ENCODE measurements at regions not wholly inside any gene's neighbourhood (a gene's known extent, or its start where the extent isn't known, plus 50 kb on each side); places are given as distances from the start of the nearest gene placed in this dataset.

DNA sequence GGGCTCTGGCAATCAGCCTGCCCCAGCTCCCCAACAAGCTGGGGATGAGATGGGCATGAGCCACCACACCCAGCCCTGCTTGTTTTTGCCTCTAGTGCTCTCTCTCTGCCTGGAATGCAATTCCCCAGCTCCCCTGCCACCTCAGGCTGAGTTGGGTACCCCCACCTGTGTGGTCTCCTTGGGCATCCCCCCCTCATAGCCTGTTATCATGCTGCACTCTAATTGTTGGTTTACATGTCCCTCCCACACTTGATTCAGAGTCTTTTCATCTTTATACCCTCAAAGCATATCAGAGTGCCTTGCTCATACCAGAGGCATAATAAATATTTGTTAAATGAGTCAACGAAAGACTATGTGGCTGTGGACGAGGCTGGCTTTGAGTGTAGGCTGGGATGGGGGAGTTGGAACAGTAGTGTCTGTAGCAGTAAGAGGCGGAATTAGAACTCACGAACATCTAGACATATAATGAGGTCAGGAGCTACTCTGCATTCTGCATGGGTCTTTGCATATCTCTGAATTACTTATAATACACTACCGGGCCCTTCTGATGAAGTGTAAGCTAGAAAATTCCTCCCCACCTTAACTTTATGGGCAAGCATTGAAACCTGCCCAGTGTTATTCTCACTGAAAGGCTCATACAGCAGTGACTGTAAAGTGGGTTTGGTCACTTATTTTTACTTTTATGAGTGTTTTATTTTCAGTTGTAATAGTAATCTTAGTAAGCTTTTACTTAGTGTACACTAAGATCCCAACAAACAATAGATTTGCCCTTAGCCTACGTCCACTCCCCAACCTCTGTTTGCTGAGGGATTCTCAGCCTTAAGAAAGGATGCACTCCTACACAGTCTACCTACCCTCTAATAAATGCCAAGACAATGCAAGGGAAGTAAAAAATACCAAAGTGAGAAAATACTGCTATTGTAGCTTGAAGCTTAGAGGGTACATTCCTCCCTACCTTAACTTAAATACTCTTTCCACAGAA, 58.7 kb downstream of the EDN1 start:
- Histone ChIP-seq H4K5ac (ENCODE audit: insufficient read length, low read depth, low read length) (no peak overlapping the region), H3K4me2 (ENCODE audit: insufficient read depth in 1 of 2, low read depth in 2 of 2, low read length in 2 of 2) (no peak overlapping the region), H3K27ac (ENCODE audit: low read depth, low read length) (no peak overlapping the region), H3K27me3 (replicated peaks in 1 of 4; ENCODE audit: control insufficient read depth in 3 of 4, extremely low read depth in 1 of 4, insufficient read depth in 3 of 4, low read length in 3 of 4) (no peaks in the 10 kb centered on the region), H4K8ac (ENCODE audit: extremely low read depth, insufficient read depth, low read length) (no peak overlapping the region), H2BK5ac (ENCODE audit: low read depth, low read length) (no peak overlapping the region), H3K14ac (ENCODE audit: insufficient read length) (no peak overlapping the region), H3K9ac (replicated peaks in 1 of 4; ENCODE audit: extremely low read depth in 1 of 4, low read depth in 3 of 4, low read length in 3 of 4) (no peak overlapping the region), H2BK20ac (ENCODE audit: low read length) (0 out of 2 replicates have a peak overlapping the region, but pooled peaks have one; percentile 72), H3K56ac (replicated peaks; ENCODE audit: insufficient read length, low read depth, low read length) (no peak overlapping the region), H3K79me2 (ENCODE audit: control insufficient read depth in 1 of 2, insufficient read depth in 2 of 2, low read length in 2 of 2) (no peaks in the 10 kb centered on the region), H3K4me3 (ENCODE audit: extremely low read depth in 1 of 4, insufficient read depth in 2 of 4, low read depth in 3 of 4, low read length in 4 of 4) (no peak overlapping the region), H3K4ac (replicated peaks; ENCODE audit: insufficient read length, low read depth, low read length) (no peak overlapping the region), H2BK15ac (ENCODE audit: low read length) (no peak overlapping the region), H3K36me3 (ENCODE audit: control insufficient read depth in 2 of 4, insufficient read depth in 4 of 4, low read length in 3 of 4) (peaks cover 0 to 4% (median 0%) of the 10 kb centered on the region in 4 experiments; a peak in 1 of 8 replicates), H4K20me1 (replicated peaks in 1 of 2; ENCODE audit: control insufficient read depth in 1 of 2, insufficient read depth in 2 of 2, low read length in 2 of 2) (no peaks in the 10 kb centered on the region), H2AK5ac (ENCODE audit: low read depth, low read length) (no peak overlapping the region), H3K18ac (ENCODE audit: extremely low read depth, low read length) (no peak overlapping the region), H3K4me1 (replicated peaks in 1 of 4; ENCODE audit: control insufficient read depth in 3 of 4, insufficient read depth in 4 of 4, low read length in 3 of 4) (no peaks in the 10 kb centered on the region), H3K23ac (ENCODE audit: insufficient read length) (no peak overlapping the region), H3K23me2 (ENCODE audit: low read depth, low read length) (no peaks in the 10 kb centered on the region), H4K91ac (replicated peaks; ENCODE audit: insufficient read length, low read length) (no peak overlapping the region), H3K79me1 (ENCODE audit: low read depth, low read length) (no peaks in the 10 kb centered on the region), H2BK120ac (replicated peaks; ENCODE audit: low read depth, low read length) (no peak overlapping the region), H2AFZ (ENCODE audit: low read length) (no peak overlapping the region), H3K9me3 (ENCODE audit: insufficient read depth in 2 of 2, low read depth in 1 of 2, low read length in 1 of 2) (peaks cover 22 to 25% of the 10 kb centered on the region in 2 experiments), H2BK12ac (ENCODE audit: low read depth, low read length) (no peak overlapping the region)
- ChIA-PET CTCF (ENCODE audit: partially characterized antibody) (interaction anchor here (0.9 to 1.0 kb wide), 2 partner anchors 11 to 14 kb away, joined by 3 to 4 read pairs; no protein-coding TSS in a partner anchor), POLR2A (ENCODE audit: partially characterized antibody) (no interaction called here)
- DNase-seq (ENCODE audit: low read depth in 1 of 2, low spot score in 2 of 2) (no peak), FAIRE-seq (no peak)
- WGBS, 2 experiments (ENCODE audit: extremely low coverage in 1 of 2, insufficient coverage in 1 of 2, insufficient read length in 1 of 2, insufficient replicate concordance in 2 of 2, low coverage in 1 of 2, low lambda C conversion rate in 2 of 2, missing lambda C conversion rate in 1 of 2): 86% methylated on average over 6 of the region's 6 CpGs; no CpG with 5 or more reads in 1 of the 2 experiments
- TF ChIP-seq SP2 (IDR thresholded peaks at IDR 0.05; ENCODE audit: low read length) (no peak), ATF3 (IDR thresholded peaks at IDR 0.05; ENCODE audit: insufficient read depth, low read depth, low read length) (no peak), KDM1A (IDR thresholded peaks at IDR 0.05; ENCODE audit: borderline replicate concordance, low read length) (no peak), CREB1 (IDR thresholded peaks at IDR 0.05) (no peak), CTCF (IDR thresholded peaks at IDR 0.05; ENCODE audit: control extremely low read depth in 1 of 3, insufficient read depth in 1 of 3, low read depth in 1 of 3, low read length in 3 of 3) (no peak), TAF7 (optimal IDR thresholded peaks at IDR 0.05; ENCODE audit: borderline replicate concordance, low read depth, low read length) (no peak), CBX8 (IDR thresholded peaks at IDR 0.05; ENCODE audit: borderline replicate concordance, low read depth, low read length) (no peak), EGR1 (IDR thresholded peaks at IDR 0.05; ENCODE audit: borderline replicate concordance, low read depth, low read length) (no peak), HDAC6 (IDR thresholded peaks at IDR 0.05; ENCODE audit: low read depth, low read length) (no peak)

Measured in H1 (cell line).